ENCODE measurements at regions not wholly inside any gene's neighbourhood (a gene's known extent, or its start where the extent isn't known, plus 50 kb on each side); places are given as distances from the start of the nearest gene placed in this dataset.

- Histone ChIP-seq H3K27me3 (no peaks in the 10 kb centered on the region), H3K9me3 (no peaks in the 10 kb centered on the region), H3K4me3 (no peak overlapping the region), H3K4me1 (no peaks in the 10 kb centered on the region), H3K27ac (no peak overlapping the region), H3K36me3 (no peaks in the 10 kb centered on the region)
- ATAC-seq (no peak), DNase-seq (no peak)
- no peak for TF ChIP-seq POLR2A (IDR thresholded peaks at IDR 0.05)
- no peak for TF ChIP-seq CTCF (IDR thresholded peaks at IDR 0.05)
- intact Hi-C loops (cut with DNase I), result no loop called here
Measured at GRCh38 chr3:79870313-79870620, 102.5 kb upstream of the ROBO1 start.

- no peaks in the 10 kb centered on the region for H3K4me1 ChIP-seq
- no peaks in the 10 kb centered on the region for H3K9me3 ChIP-seq
- no peaks in the 10 kb centered on the region for H3K36me3 ChIP-seq
- DNase-seq, result no peak
- no peaks in the 10 kb centered on the region for H3K27me3 ChIP-seq
- intact Hi-C loops (cut with DNase I), result no loop called here
- TF ChIP-seq POLR2A (IDR thresholded peaks at IDR 0.05) (no peak), CTCF (IDR thresholded peaks at IDR 0.05) (no peak)
- WGBS, 4 donors, result 88 to 93% (median 91%) methylated on average over 4 of the region's 4 CpGs
- no peak overlapping the region for H3K27ac ChIP-seq
- ATAC-seq, result no peak
- no peak overlapping the region for H3K4me3 ChIP-seq
Measured at GRCh38 chr3:79869461-79870312, 101.9 kb upstream of the ROBO1 start.

- Histone ChIP-seq H3K9me3 (peaks cover 0 to 3% (median 0%) of the 10 kb centered on the region in 12 donors), H3K4me3 (no peak overlapping the region), H3K4me1 (no peaks in the 10 kb centered on the region), H3K36me3 (no peaks in the 10 kb centered on the region), H3K27ac (no peak overlapping the region), H3K27me3 (no peaks in the 10 kb centered on the region)
- intact Hi-C loops (cut with DNase I), result no loop called here
- DNase-seq (no peak), ATAC-seq (no peak)
- TF ChIP-seq POLR2A (IDR thresholded peaks at IDR 0.05) (no peak), CTCF (IDR thresholded peaks at IDR 0.05) (no peak)
- 89 to 92% (median 91%) methylated on average over 2 of the region's 2 CpGs for WGBS, 4 donors
Measured at GRCh38 chr3:79866162-79866561, 98.4 kb upstream of the ROBO1 start.

- TF ChIP-seq POLR2A (IDR thresholded peaks at IDR 0.05) (no peak), CTCF (IDR thresholded peaks at IDR 0.05) (no peak)
- intact Hi-C loops (cut with DNase I), result no loop called here
- Histone ChIP-seq H3K27ac (no peak overlapping the region), H3K4me3 (no peak overlapping the region), H3K9me3 (peaks cover 0 to 3% (median 0%) of the 10 kb centered on the region in 12 donors), H3K36me3 (no peaks in the 10 kb centered on the region), H3K4me1 (no peaks in the 10 kb centered on the region), H3K27me3 (no peaks in the 10 kb centered on the region)
- DNase-seq, result no peak
- ATAC-seq, result no peak
Measured at GRCh38 chr3:79864077-79864476, 96.3 kb upstream of the ROBO1 start.

Measured in heart left ventricle (tissue), 16 donors.